ENCODE measurements at regions not wholly inside any gene's neighbourhood (a gene's known extent, or its start where the extent isn't known, plus 50 kb on each side); places are given as distances from the start of the nearest gene placed in this dataset.

GRCh38 chr14:65850429-65851135 is 438.1 kb downstream of the FUT8 start:
- H3K4me3 Mint-ChIP-seq = peak overlapping the region; percentile 31
- H3K4me3 ChIP-seq (ENCODE audit: low read length) = no peak overlapping the region
- H3K36me3 ChIP-seq (ENCODE audit: control insufficient read depth, insufficient read depth, low read length) = no peaks in the 10 kb centered on the region
- TF ChIP-seq CTCF (IDR thresholded peaks at IDR 0.05) = no peak
- H3K27ac ChIP-seq (ENCODE audit: low read length) = peak overlapping the region; percentile 23
- peaks cover 30 to 38% of the 10 kb centered on the region in 2 donors for H3K4me1 Mint-ChIP-seq
- H3K27me3 Mint-ChIP-seq (ENCODE audit: low read depth in 2 of 2) = no peaks in the 10 kb centered on the region
- H3K27me3 ChIP-seq (ENCODE audit: control insufficient read depth, insufficient read depth, low read length) = no peaks in the 10 kb centered on the region
- intact Hi-C loops (cut with micrococcal nuclease) = no loop called here
- H3K9me3 Mint-ChIP-seq = no peaks in the 10 kb centered on the region
- ATAC-seq (peak; percentile 39 to 81 (median 45)), DNase-seq (peak in 1 of 2 donors; percentile 76)
- no peaks in the 10 kb centered on the region for H3K36me3 Mint-ChIP-seq
- peaks cover 3% of the 10 kb centered on the region for H3K9me3 ChIP-seq (ENCODE audit: control insufficient read depth, insufficient read depth, low read length)
- H3K4me1 ChIP-seq (ENCODE audit: control insufficient read depth, insufficient read depth, low read length) = peaks cover 53% of the 10 kb centered on the region
- H3K27ac Mint-ChIP-seq = peak overlapping the region; percentile 58 to 74
- WGBS (ENCODE audit: insufficient coverage) = 79% methylated on average over 10 of the region's 10 CpGs

- no peak for DNase-seq
- H3K4me1 Mint-ChIP-seq = peaks cover 13 to 20% of the 10 kb centered on the region in 2 donors
- no peak overlapping the region for H3K27ac Mint-ChIP-seq
Observed at GRCh38 chr14:65852689-65853088, 440.2 kb downstream of the FUT8 start.

GRCh38 chr14:65853407-65853955 is 441.0 kb downstream of the FUT8 start:
- H3K36me3 Mint-ChIP-seq = no peaks in the 10 kb centered on the region
- WGBS (ENCODE audit: insufficient coverage) = 97% methylated on average over 7 of the region's 7 CpGs
- peaks cover 12 to 20% of the 10 kb centered on the region in 2 donors for H3K4me1 Mint-ChIP-seq
- H3K27me3 Mint-ChIP-seq (ENCODE audit: low read depth in 2 of 2) = no peaks in the 10 kb centered on the region
- no peaks in the 10 kb centered on the region for H3K36me3 ChIP-seq (ENCODE audit: control insufficient read depth, insufficient read depth, low read length)
- H3K27ac ChIP-seq (ENCODE audit: low read length) = no peak overlapping the region
- no peak overlapping the region for H3K4me3 Mint-ChIP-seq
- intact Hi-C loops (cut with micrococcal nuclease) = no loop called here
- no peaks in the 10 kb centered on the region for H3K27me3 ChIP-seq (ENCODE audit: control insufficient read depth, insufficient read depth, low read length)
- no peak overlapping the region for H3K4me3 ChIP-seq (ENCODE audit: low read length)
- H3K4me1 ChIP-seq (ENCODE audit: control insufficient read depth, insufficient read depth, low read length) = peaks cover 31% of the 10 kb centered on the region
- peaks cover 3% of the 10 kb centered on the region for H3K9me3 ChIP-seq (ENCODE audit: control insufficient read depth, insufficient read depth, low read length)
- ATAC-seq = no peak
- no peak for DNase-seq
- H3K27ac Mint-ChIP-seq = no peak overlapping the region
- TF ChIP-seq CTCF (IDR thresholded peaks at IDR 0.05) = no peak
- H3K9me3 Mint-ChIP-seq = no peaks in the 10 kb centered on the region

More at GRCh38 chr14:65852689-65853088, 440.2 kb downstream of the FUT8 start:
- Histone ChIP-seq H3K27ac (ENCODE audit: low read length) (no peak overlapping the region), H3K4me3 (ENCODE audit: low read length) (no peak overlapping the region), H3K9me3 (ENCODE audit: control insufficient read depth, insufficient read depth, low read length) (peaks cover 3% of the 10 kb centered on the region), H3K36me3 (ENCODE audit: control insufficient read depth, insufficient read depth, low read length) (no peaks in the 10 kb centered on the region), H3K27me3 (ENCODE audit: control insufficient read depth, insufficient read depth, low read length) (no peaks in the 10 kb centered on the region), H3K4me1 (ENCODE audit: control insufficient read depth, insufficient read depth, low read length) (peaks cover 38% of the 10 kb centered on the region)
- H3K27me3 Mint-ChIP-seq (ENCODE audit: low read depth in 2 of 2) = no peaks in the 10 kb centered on the region
- WGBS (ENCODE audit: insufficient coverage) = 47% methylated on average over 2 of the region's 2 CpGs
- no peak for ATAC-seq
- no peak for TF ChIP-seq CTCF (IDR thresholded peaks at IDR 0.05)
- no peaks in the 10 kb centered on the region for H3K9me3 Mint-ChIP-seq
- intact Hi-C loops (cut with micrococcal nuclease) = no loop called here
- H3K4me3 Mint-ChIP-seq = no peak overlapping the region
- no peaks in the 10 kb centered on the region for H3K36me3 Mint-ChIP-seq

All from natural killer cell (primary cell).